Right atrium auricular region (tissue), 2 donors: ENCODE measurements at regions not wholly inside any gene's neighbourhood (a gene's known extent, or its start where the extent isn't known, plus 50 kb on each side); places are given as distances from the start of the nearest gene placed in this dataset.

Experiments used
- DNase-seq: peaks from one replicate; pipeline ENCODE4 v3.0.0-alpha.2; 2019; ENCODE audit warnings: low spot score
- H3K27ac ChIP-seq, 2 donors: fragments of 200-600 bp; sonication (generic); 1 replicate in 1 of 2; 2 replicates in 1 of 2; pipeline ENCODE4 v1.5.1; 2016 to 2019
- H3K27me3 ChIP-seq, 2 donors: fragments of 200-600 bp; sonication (generic); one replicate each; pipeline versions ENCODE4 v1.5.1 to v1.6.0; 2017 to 2019
- H3K36me3 ChIP-seq: fragments of 200-600 bp; sonication (generic); one replicate; pipeline ENCODE4 v1.5.1; 2016
- H3K4me1 ChIP-seq, 2 donors: fragments of 200-600 bp; sonication (generic); one replicate each; pipeline versions ENCODE4 v1.5.1 to v1.6.0; 2017 to 2019
- H3K4me3 ChIP-seq, 2 donors: fragments of 200-600 bp; sonication (generic); 1 replicate in 1 of 2; 2 replicates in 1 of 2; pipeline ENCODE4 v1.5.1; 2017 to 2019; ENCODE audit warnings: mild to moderate bottlenecking in 1 of 2, moderate library complexity in 1 of 2
- H3K9me3 ChIP-seq, 2 donors: fragments of 200-600 bp; sonication (generic); one replicate each; pipeline ENCODE4 v1.5.1; 2019
- TF ChIP-seq, protein P1 (sequence below), 2 donors: fragments of 200-600 bp; sonication (generic); IDR thresholded peaks; one replicate each; pipeline ENCODE4 v1.5.1; 2019; ENCODE audit warnings: antibody characterized with exemption in 2 of 2

- H3K36me3 ChIP-seq: no peaks in the 10 kb centered on the region
- no peaks in the 10 kb centered on the region for H3K9me3 ChIP-seq
- no peak overlapping the region for H3K27ac ChIP-seq
- TF ChIP-seq, protein P1, sequence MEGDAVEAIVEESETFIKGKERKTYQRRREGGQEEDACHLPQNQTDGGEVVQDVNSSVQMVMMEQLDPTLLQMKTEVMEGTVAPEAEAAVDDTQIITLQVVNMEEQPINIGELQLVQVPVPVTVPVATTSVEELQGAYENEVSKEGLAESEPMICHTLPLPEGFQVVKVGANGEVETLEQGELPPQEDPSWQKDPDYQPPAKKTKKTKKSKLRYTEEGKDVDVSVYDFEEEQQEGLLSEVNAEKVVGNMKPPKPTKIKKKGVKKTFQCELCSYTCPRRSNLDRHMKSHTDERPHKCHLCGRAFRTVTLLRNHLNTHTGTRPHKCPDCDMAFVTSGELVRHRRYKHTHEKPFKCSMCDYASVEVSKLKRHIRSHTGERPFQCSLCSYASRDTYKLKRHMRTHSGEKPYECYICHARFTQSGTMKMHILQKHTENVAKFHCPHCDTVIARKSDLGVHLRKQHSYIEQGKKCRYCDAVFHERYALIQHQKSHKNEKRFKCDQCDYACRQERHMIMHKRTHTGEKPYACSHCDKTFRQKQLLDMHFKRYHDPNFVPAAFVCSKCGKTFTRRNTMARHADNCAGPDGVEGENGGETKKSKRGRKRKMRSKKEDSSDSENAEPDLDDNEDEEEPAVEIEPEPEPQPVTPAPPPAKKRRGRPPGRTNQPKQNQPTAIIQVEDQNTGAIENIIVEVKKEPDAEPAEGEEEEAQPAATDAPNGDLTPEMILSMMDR (IDR thresholded peaks at IDR 0.05): no peak
- H3K4me1 ChIP-seq: no peaks in the 10 kb centered on the region
- H3K27me3 ChIP-seq: no peaks in the 10 kb centered on the region
- H3K4me3 ChIP-seq: no peak overlapping the region
- DNase-seq: no peak
These were observed 292.6 kb upstream of the SPTLC3 start for GRCh38 chr20:12715991-12716680.

- Histone ChIP-seq H3K27ac (no peak overlapping the region), H3K4me3 (no peak overlapping the region), H3K9me3 (no peaks in the 10 kb centered on the region), H3K27me3 (no peaks in the 10 kb centered on the region), H3K4me1 (no peaks in the 10 kb centered on the region), H3K36me3 (no peaks in the 10 kb centered on the region)
- DNase-seq: no peak
- TF ChIP-seq, protein P1 (IDR thresholded peaks at IDR 0.05): no peak
These were observed 291.7 kb upstream of the SPTLC3 start for GRCh38 chr20:12717061-12717460.

DNA sequence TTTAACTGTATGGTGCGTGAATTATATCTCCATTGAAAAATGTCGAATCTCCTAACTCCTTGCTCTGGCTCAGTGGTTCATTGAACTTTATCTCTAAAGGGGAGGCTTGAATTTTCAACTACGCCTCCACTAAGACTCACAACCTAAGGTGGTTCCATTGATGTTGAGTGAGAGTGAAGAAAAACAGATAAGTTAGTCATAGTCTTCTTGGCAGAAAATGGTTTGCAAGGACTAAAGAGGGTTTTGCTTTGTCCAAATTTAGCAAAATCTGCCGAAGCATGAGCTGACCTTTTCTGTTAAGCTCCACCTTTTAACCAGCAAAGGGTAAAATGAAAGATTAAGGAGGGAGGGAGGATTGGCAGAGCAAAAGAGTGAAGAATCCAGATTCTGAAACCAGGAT is 290.2 kb upstream of the SPTLC3 start:
- Histone ChIP-seq H3K27me3 (no peaks in the 10 kb centered on the region), H3K9me3 (no peaks in the 10 kb centered on the region), H3K36me3 (no peaks in the 10 kb centered on the region), H3K4me1 (no peaks in the 10 kb centered on the region), H3K4me3 (no peak overlapping the region), H3K27ac (no peak overlapping the region)
- TF ChIP-seq, protein P1 (IDR thresholded peaks at IDR 0.05): no peak
- no peak for DNase-seq

DNA sequence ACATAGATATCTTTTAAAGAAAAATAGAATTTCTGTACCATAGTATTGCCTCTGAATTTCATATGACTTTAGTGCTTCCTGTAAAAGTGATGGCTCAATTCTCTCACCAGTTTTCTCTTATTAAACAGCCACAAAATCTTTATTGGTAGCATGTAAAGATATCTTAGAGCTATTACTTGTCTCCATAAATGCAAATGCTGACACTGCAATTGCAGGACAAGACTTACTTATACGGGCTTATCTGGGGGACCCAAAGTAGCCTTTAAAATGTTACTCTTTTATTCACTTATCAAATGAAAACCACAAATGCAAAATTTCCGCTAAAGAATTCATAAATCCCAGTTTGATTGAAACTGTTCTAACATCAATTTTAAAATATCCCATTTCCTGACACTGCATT is 287.1 kb upstream of the SPTLC3 start:
- Histone ChIP-seq H3K27ac (no peak overlapping the region), H3K9me3 (no peaks in the 10 kb centered on the region), H3K27me3 (no peaks in the 10 kb centered on the region), H3K4me1 (no peaks in the 10 kb centered on the region), H3K36me3 (no peaks in the 10 kb centered on the region), H3K4me3 (no peak overlapping the region)
- TF ChIP-seq, protein P1 (IDR thresholded peaks at IDR 0.05): no peak
- DNase-seq: no peak

- TF ChIP-seq, protein P1 (IDR thresholded peaks at IDR 0.05): no peak
- Histone ChIP-seq H3K4me1 (no peaks in the 10 kb centered on the region), H3K27ac (no peak overlapping the region), H3K4me3 (no peak overlapping the region), H3K9me3 (no peaks in the 10 kb centered on the region), H3K27me3 (no peaks in the 10 kb centered on the region), H3K36me3 (no peaks in the 10 kb centered on the region)
- DNase-seq: no peak
These were observed 286.7 kb upstream of the SPTLC3 start for GRCh38 chr20:12722091-12722490.

DNA sequence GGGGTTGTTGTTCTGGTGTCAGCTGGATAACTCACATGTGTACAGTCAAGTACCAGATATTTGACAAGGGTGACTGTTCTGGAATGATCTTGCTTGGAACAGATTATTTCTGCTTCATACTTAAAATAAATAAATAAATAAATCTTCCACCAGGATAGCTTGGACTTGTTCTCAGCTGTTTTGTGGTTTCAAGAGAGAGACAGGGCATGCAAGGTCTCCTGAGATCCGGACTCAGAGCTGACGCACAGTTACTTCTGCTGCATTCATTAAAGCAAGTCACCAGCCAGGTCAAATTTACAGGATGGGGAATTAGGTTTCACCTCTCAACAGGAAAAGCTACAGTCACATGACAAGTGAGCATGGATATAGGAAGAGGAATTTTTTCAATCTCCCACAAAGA is 285.0 kb upstream of the SPTLC3 start:
- TF ChIP-seq, protein P1 (IDR thresholded peaks at IDR 0.05): no peak
- H3K9me3 ChIP-seq: no peaks in the 10 kb centered on the region
- H3K4me3 ChIP-seq: no peak overlapping the region
- no peaks in the 10 kb centered on the region for H3K36me3 ChIP-seq
- no peaks in the 10 kb centered on the region for H3K27me3 ChIP-seq
- no peaks in the 10 kb centered on the region for H3K4me1 ChIP-seq
- no peak overlapping the region for H3K27ac ChIP-seq
- DNase-seq: no peak
